ENCODE measurements at regions not wholly inside any gene's neighbourhood (a gene's known extent, or its start where the extent isn't known, plus 50 kb on each side); places are given as distances from the start of the nearest gene placed in this dataset.

GRCh38 chr7:445020-445419 lies 74.6 kb downstream of the PDGFA start:
- no peaks in the 10 kb centered on the region for H3K27me3 ChIP-seq (ENCODE audit: control insufficient read depth, insufficient read depth, low read length)
- DNase-seq, result no peak
- no peak overlapping the region for H3K4me3 ChIP-seq (ENCODE audit: insufficient read depth, low read depth, low read length)
- H3K36me3 ChIP-seq (replicated peaks; ENCODE audit: control insufficient read depth, insufficient read depth, low read length), result no peaks in the 10 kb centered on the region

- Histone ChIP-seq H3K4me3 (ENCODE audit: insufficient read depth, low read depth, low read length) (no peak overlapping the region), H3K36me3 (replicated peaks; ENCODE audit: control insufficient read depth, insufficient read depth, low read length) (no peaks in the 10 kb centered on the region), H3K27me3 (ENCODE audit: control insufficient read depth, insufficient read depth, low read length) (no peaks in the 10 kb centered on the region)
- peak; percentile 83 for DNase-seq
Observed at GRCh38 chr7:445563-446288, 73.9 kb downstream of the PDGFA start.

GRCh38 chr7:446289-446935 lies 73.2 kb downstream of the PDGFA start:
- Histone ChIP-seq H3K36me3 (replicated peaks; ENCODE audit: control insufficient read depth, insufficient read depth, low read length) (no peaks in the 10 kb centered on the region), H3K4me3 (ENCODE audit: insufficient read depth, low read depth, low read length) (no peak overlapping the region), H3K27me3 (ENCODE audit: control insufficient read depth, insufficient read depth, low read length) (peaks cover 2% of the 10 kb centered on the region)
- DNase-seq, result no peak

All from H7 (cell line).